ENCODE measurements at regions not wholly inside any gene's neighbourhood (a gene's known extent, or its start where the extent isn't known, plus 50 kb on each side); places are given as distances from the start of the nearest gene placed in this dataset.

GRCh38 chr3:194933465-194933864 lies 247.8 kb downstream of the FAM43A start (continued):
- no peak for TF ChIP-seq REST (IDR thresholded peaks at IDR 0.05; ENCODE audit: borderline replicate concordance in 1 of 2, low read depth in 1 of 2, low read length in 2 of 2)
- TF ChIP-seq ZBTB7B (CRISPR knock-in tag; IDR thresholded peaks at IDR 0.05), result no peak

GRCh38 chr3:194935061-194935460 lies 249.4 kb downstream of the FAM43A start:
- Histone ChIP-seq H3K4me3 (replicated peaks in 1 of 3; ENCODE audit: insufficient read depth in 1 of 3, low read depth in 2 of 3, low read length in 3 of 3) (no peak overlapping the region), H3K79me2 (ENCODE audit: insufficient read depth, low read length) (no peaks in the 10 kb centered on the region), H3K36me3 (replicated peaks in 1 of 2; ENCODE audit: control insufficient read depth in 1 of 2, insufficient read depth in 2 of 2, low read length in 2 of 2) (no peaks in the 10 kb centered on the region), H2AFZ (ENCODE audit: low read length) (no peak overlapping the region), H3K4me2 (ENCODE audit: low read depth, low read length) (no peak overlapping the region), H3K27ac (ENCODE audit: extremely low read length, insufficient read depth, low read length) (no peak overlapping the region), H3K9me3 (ENCODE audit: low read length) (no peaks in the 10 kb centered on the region; the same call in 1 of the 2 replicates), H3K27me3 (ENCODE audit: control insufficient read depth in 1 of 2, insufficient read depth in 2 of 2, low read length in 2 of 2) (peaks cover 0 to 44% of the 10 kb centered on the region in 2 experiments; a peak in 3 of 5 replicates), H4K20me1 (ENCODE audit: insufficient read depth, low read length) (no peaks in the 10 kb centered on the region), H3K4me1 (ENCODE audit: insufficient read depth, low read length) (peaks cover 14% of the 10 kb centered on the region), H3K9ac (ENCODE audit: insufficient read depth, low read depth, low read length) (no peak overlapping the region)
- FAIRE-seq (no peak), DNase-seq (ENCODE audit: low spot score) (no peak), ATAC-seq (no peak)
- in situ Hi-C loops (cut with HindIII; ENCODE audit: extremely low pct_ligation_motif_present, low pct_unique_long_range_greater_than_20kb) (no loop called here), intact Hi-C loops (cut with micrococcal nuclease; ENCODE audit: unreplicated experiment) (no loop called here)
- CTCF ChIA-PET (ENCODE audit: low intra/inter-chr PET ratio, low total read pairs), result no interaction called here
- WGBS (ENCODE audit: low lambda C conversion rate), result 18% methylated on average over 4 of the region's 4 CpGs
- no TSS peak for BruUV-seq (replicated peaks)
- POLR2A ChIA-PET, result no interaction called here
- no peak for TF ChIP-seq ZNF207 (IDR thresholded peaks at IDR 0.05; ENCODE audit: borderline replicate concordance)
- no peak for TF ChIP-seq ZNF574 (CRISPR knock-in tag; IDR thresholded peaks at IDR 0.05)
- no peak for TF ChIP-seq KAT7 (CRISPR knock-in tag; IDR thresholded peaks at IDR 0.05; ENCODE audit: borderline replicate concordance)
- TF ChIP-seq TFE3 (CRISPR knock-in tag; IDR thresholded peaks at IDR 0.05), result no peak
- TF ChIP-seq MATR3 (CRISPR knock-in tag; IDR thresholded peaks at IDR 0.05), result no peak
- no peak for TF ChIP-seq BRF2 (CRISPR knock-in tag; IDR thresholded peaks at IDR 0.05)
- no peak for TF ChIP-seq CBX1 (IDR thresholded peaks at IDR 0.05; ENCODE audit: low read depth)
- no peak for TF ChIP-seq ZSCAN5A (CRISPR knock-in tag; IDR thresholded peaks at IDR 0.05; ENCODE audit: borderline replicate concordance)
- no peak for TF ChIP-seq ZNF605 (CRISPR knock-in tag; IDR thresholded peaks at IDR 0.05)
